ENCODE measurements at regions not wholly inside any gene's neighbourhood (a gene's known extent, or its start where the extent isn't known, plus 50 kb on each side); places are given as distances from the start of the nearest gene placed in this dataset.

DNA sequence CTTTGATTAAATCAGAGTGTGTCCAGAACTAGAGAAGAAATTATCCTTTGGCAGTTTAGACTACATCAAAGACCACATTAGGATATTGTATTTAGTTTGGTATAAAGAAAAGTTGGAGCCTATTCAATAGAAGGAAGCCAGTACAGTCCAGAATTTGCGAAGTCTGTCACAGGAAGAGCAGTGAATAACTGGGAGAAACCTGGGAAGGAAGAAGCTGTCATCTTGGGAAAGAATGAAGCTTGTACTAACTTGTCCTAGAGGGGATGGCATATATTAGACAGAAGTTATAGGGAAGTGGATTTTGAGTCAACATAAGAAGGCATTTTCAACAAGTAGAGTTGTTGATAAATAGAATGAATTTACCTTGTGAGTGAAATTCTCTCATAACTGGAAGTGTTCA, 386.7 kb downstream of the LRIG3 start:
- H3K27ac ChIP-seq, result no peak overlapping the region
- CTCF ChIA-PET, result no interaction called here
- TF ChIP-seq, protein P1, sequence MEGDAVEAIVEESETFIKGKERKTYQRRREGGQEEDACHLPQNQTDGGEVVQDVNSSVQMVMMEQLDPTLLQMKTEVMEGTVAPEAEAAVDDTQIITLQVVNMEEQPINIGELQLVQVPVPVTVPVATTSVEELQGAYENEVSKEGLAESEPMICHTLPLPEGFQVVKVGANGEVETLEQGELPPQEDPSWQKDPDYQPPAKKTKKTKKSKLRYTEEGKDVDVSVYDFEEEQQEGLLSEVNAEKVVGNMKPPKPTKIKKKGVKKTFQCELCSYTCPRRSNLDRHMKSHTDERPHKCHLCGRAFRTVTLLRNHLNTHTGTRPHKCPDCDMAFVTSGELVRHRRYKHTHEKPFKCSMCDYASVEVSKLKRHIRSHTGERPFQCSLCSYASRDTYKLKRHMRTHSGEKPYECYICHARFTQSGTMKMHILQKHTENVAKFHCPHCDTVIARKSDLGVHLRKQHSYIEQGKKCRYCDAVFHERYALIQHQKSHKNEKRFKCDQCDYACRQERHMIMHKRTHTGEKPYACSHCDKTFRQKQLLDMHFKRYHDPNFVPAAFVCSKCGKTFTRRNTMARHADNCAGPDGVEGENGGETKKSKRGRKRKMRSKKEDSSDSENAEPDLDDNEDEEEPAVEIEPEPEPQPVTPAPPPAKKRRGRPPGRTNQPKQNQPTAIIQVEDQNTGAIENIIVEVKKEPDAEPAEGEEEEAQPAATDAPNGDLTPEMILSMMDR (conservative IDR thresholded peaks at IDR 0.05; ENCODE audit: low read depth), result no peak
- POLR2A ChIA-PET (ENCODE audit: low non-redundant PET), result no interaction called here
- DNase-seq (ENCODE audit: low spot score), result peak; percentile 11

DNA sequence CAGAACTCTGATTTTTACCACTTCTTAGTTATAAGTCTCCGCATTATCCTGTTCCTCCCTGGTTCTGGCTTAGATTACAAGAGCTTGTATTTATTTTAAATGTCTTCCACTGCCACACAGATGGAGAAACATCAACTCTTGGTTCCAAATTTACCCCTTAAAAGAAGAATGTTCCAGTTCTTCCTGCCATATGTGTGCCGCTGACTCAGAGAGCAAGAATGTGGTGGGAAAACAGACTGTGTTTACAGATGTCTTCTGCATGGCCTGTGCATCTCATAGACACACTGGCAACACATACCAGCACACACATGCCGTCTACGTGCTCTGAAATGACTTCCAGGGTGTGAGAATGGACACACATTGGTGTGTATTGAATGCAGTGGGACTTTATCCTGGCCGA, 383.0 kb downstream of the LRIG3 start:
- no peak for DNase-seq (ENCODE audit: low spot score)
- TF ChIP-seq, protein P1 (conservative IDR thresholded peaks at IDR 0.05; ENCODE audit: low read depth), result no peak
- no peak overlapping the region for H3K27ac ChIP-seq
- ChIA-PET POLR2A (ENCODE audit: low non-redundant PET) (no interaction called here), CTCF (interaction anchor here (0.6 to 0.7 kb wide), 2 partner anchors 92 to 466 kb away, joined by 3 to 4 read pairs; no protein-coding TSS in a partner anchor)

DNA sequence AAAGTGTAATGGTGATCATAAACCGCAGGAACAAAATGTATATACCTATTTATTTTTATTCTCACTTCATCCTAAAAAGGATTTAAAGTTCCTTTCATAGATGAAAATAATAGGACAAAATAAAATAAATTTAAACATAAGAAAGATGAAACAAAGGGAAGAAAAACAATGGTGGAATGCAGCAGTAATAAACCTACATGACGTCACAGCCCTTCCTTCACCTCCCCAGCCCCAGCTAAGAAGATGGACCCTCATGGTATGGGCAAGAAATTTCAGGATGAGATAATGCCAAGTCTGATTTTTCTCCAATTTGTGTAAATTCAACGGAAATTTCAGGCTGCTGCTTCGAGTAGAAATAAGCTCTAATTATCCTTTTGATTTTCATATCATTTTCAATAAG, 381.0 kb downstream of the LRIG3 start:
- TF ChIP-seq, protein P1 (conservative IDR thresholded peaks at IDR 0.05; ENCODE audit: low read depth), result no peak
- no peak overlapping the region for H3K27ac ChIP-seq
- POLR2A ChIA-PET (ENCODE audit: low non-redundant PET), result no interaction called here
- DNase-seq (ENCODE audit: low spot score), result no peak
- CTCF ChIA-PET, result interaction anchor here (0.6 to 2.4 kb wide), 7 partner anchors 18 to 585 kb away, joined by 3 to 7 read pairs (median 4); no protein-coding TSS in a partner anchor

DNA sequence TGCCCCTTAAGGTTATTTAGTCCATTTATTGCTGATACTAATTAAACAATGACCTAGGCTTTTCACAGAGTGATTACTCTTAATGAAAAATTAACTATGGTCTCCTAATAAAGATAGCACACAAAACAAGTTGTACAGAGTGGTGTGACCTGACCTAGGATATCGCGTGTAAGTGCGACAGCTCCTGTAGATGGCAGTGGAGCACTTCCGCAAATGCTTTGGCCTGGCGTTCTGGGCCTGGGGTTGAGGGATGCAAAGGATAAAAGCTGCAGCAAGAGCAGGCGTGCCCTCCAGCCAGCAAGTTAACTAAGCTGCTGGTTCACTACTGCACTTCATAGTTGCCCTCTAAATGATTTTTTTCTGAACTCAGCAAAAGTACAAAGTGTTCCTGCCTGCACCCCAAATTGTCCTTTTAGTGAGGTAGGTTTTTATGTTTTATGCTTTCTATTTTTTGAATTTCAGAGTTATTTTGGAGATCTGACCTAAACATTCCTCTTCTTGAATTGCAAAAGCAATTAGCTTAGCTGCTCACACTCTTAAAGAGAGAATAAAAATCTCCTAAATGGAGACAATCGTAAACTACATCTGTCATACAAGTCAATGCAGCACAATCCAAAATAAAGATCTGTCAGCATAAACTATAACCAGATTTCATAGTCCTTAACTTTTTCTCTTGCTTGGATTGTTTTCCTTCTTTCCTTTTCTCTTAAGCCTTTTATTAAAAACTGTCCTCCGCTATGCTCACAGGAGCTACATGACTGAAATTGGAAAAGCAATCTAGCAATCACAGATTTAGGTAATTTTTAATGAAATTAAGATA, 379.6 kb downstream of the LRIG3 start:
- TF ChIP-seq, protein P1 (conservative IDR thresholded peaks at IDR 0.05; ENCODE audit: low read depth), result peak; percentile 91
- DNase-seq (ENCODE audit: low spot score), result peak; percentile 48
- H3K27ac ChIP-seq, result no peak overlapping the region
- ChIA-PET POLR2A (ENCODE audit: low non-redundant PET) (interaction anchor here (0.6 kb wide), 1 partner anchor 544 kb away, joined by 3 read pairs; no protein-coding TSS in a partner anchor), CTCF (interaction anchor here (0.5 to 2.4 kb wide), 39 partner anchors 9 to 1594 kb away, joined by 3 to 11 read pairs (median 4); no protein-coding TSS in a partner anchor)

DNA sequence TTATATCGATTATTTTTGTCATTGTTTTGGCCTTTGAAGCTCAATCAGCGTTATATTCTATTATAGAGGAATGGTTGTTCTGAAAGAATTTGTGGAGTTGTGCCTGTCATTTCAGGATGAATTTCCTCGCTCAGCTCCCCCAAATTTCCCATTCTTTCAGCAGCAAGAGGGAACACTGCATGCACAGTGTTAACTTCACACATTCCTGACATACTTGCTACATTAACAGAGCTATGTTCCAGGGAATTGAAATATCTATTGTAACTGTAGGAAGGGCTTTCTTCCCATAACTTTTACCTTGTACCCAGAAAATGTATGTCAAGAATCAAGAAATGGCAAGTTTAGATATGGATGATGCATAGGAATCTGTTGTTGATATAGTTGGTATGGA, 379.0 kb downstream of the LRIG3 start:
- ChIA-PET POLR2A (ENCODE audit: low non-redundant PET) (no interaction called here), CTCF (interaction anchor here (0.6 to 2.4 kb wide), 9 partner anchors 11 to 972 kb away, joined by 3 to 10 read pairs (median 4); no protein-coding TSS in a partner anchor)
- DNase-seq (ENCODE audit: low spot score), result no peak
- no peak overlapping the region for H3K27ac ChIP-seq
- TF ChIP-seq, protein P1 (conservative IDR thresholded peaks at IDR 0.05; ENCODE audit: low read depth), result no peak

DNA sequence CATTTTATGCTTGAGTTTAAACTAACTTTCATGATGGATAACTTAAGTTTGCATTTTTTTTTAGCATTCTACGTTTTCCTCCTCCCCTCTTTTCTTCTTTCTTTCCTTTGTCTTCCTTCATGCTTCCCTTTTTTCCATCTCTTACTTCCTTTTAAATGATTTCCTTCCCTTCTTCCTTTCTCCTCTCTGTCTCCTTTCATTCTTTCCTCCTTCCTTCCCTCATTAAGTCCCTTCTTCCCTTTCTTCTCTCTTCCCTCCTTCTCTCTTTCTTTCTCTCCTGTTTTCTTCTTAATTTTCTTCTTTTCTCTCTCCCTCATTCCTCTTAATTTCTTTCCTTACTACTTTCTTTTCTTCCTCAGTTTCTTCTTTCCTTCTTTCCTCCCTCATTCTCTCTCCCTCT, 376.0 kb downstream of the LRIG3 start:
- H3K27ac ChIP-seq, result no peak overlapping the region
- ChIA-PET POLR2A (ENCODE audit: low non-redundant PET) (no interaction called here), CTCF (no interaction called here)
- no peak for DNase-seq (ENCODE audit: low spot score)
- TF ChIP-seq, protein P1 (conservative IDR thresholded peaks at IDR 0.05; ENCODE audit: low read depth), result no peak

Measured in RWPE1 (cell line).